K562 (cell line): ENCODE measurements at regions not wholly inside any gene's neighbourhood (a gene's known extent, or its start where the extent isn't known, plus 50 kb on each side); places are given as distances from the start of the nearest gene placed in this dataset.

Experiments used
- ATAC-seq: fragments of 200-7000 bp; cut with Tn5 transposase; 3 replicates; pipeline ENCODE4 v1.9.1; 2020; ENCODE audit warnings: moderate library complexity
- BruUV-seq: library from RNA; stranded (reverse); fragments of 400-500 nt; replicated peaks from 2 replicates; lab custom pipeline; 2021; lab: Mats Ljungman, UMichigan
- CTCF ChIA-PET: fragments of 300-600 bp; formaldehyde crosslinking; extraction: SDS; loops from one replicate; lab custom pipeline; 2021; ENCODE audit warnings: low intra/inter-chr PET ratio; lab: Yijun Ruan, JAX
- POLR2A ChIA-PET: fragments of 300-600, 350-650 bp; sonication (Branson Sonifier 250); formaldehyde crosslinking; extraction: SDS; loops from one replicate; lab custom pipeline; 2021; ENCODE audit warnings: antibody characterized with exemption, inconsistent platforms; lab: Yijun Ruan, JAX
- DNase-seq, 4 experiments: peaks; one replicate each; pipeline versions ENCODE4 v3.0.0 to v3.0.0-alpha.2; 2011 to 2018; ENCODE audit warnings: low spot score in 3 of 4, mixed read lengths in 3 of 4; ENCODE audit errors: extremely low read depth in 1 of 4
- FAIRE-seq: peaks from 2 replicates; lab custom pipeline; 2011; peaks lifted over from hg19 to GRCh38; lab: Jason Lieb, UNC
- H2AFZ ChIP-seq: 2 replicates; pipeline ENCODE4 v1.6.0; 2011; ENCODE audit warnings: low read depth, low read length, control low read depth, inconsistent platforms
- H3K27ac ChIP-seq: fragments of 200-600 bp; 3 replicates; pipeline ENCODE4 v1.8.0; 2011; ENCODE audit warnings: low read depth, mild to moderate bottlenecking, control low read depth, inconsistent platforms, low read length, moderate library complexity, mixed read lengths; ENCODE audit errors: extremely low read depth
- H3K27me3 ChIP-seq, 2 experiments: fragments of 300-600 bp in 1 of 2; 2 replicates in 1 of 2; 3 replicates in 1 of 2; pipeline versions ENCODE4 v1.6.0 to v1.8.0; 2011; ENCODE audit warnings: inconsistent platforms in 2 of 2, low read length in 2 of 2, mild to moderate bottlenecking in 1 of 2, mixed read lengths in 1 of 2, moderate library complexity in 1 of 2; ENCODE audit not compliant: control insufficient read depth in 2 of 2, insufficient read depth in 2 of 2
- H3K36me3 ChIP-seq: fragments of 300-600 bp; 3 replicates; pipeline ENCODE4 v1.8.0; 2011; ENCODE audit warnings: mild to moderate bottlenecking, low read length, inconsistent platforms; ENCODE audit not compliant: control insufficient read depth, insufficient read depth
- H3K4me1 ChIP-seq, 2 experiments: fragments of 200-600 bp in 1 of 2; replicated peaks in 1 of 2; 2 replicates in 1 of 2; 3 replicates in 1 of 2; pipeline versions ENCODE4 v1.5.1 to v1.8.0; 2011; ENCODE audit warnings: inconsistent platforms in 2 of 2, low read length in 2 of 2, mild to moderate bottlenecking in 1 of 2, mixed read lengths in 1 of 2, moderate library complexity in 1 of 2; ENCODE audit not compliant: control insufficient read depth in 2 of 2, insufficient read depth in 2 of 2
- H3K4me2 ChIP-seq: 2 replicates; pipeline ENCODE4 v1.6.1; 2011; ENCODE audit warnings: low read length, control low read depth, inconsistent platforms, mixed read lengths; ENCODE audit not compliant: insufficient read depth
- H3K4me3 ChIP-seq: fragments of 200-600 bp; sonication (generic), shearing (Covaris generic); 2 replicates; pipeline ENCODE4 v1.5.1; 2016; ENCODE audit warnings: control low read depth, inconsistent platforms
- H3K79me2 ChIP-seq: fragments of 200-600 bp; 3 replicates; pipeline ENCODE4 v1.8.0; 2011; ENCODE audit warnings: low read length, inconsistent platforms; ENCODE audit not compliant: control insufficient read depth, insufficient read depth
- H3K9ac ChIP-seq, 2 experiments: 2 replicates each; pipeline versions ENCODE4 v1.6.0 to v1.6.1; 2011; ENCODE audit warnings: low read depth in 2 of 2, low read length in 2 of 2, control low read depth in 1 of 2, inconsistent platforms in 1 of 2, mild to moderate bottlenecking in 1 of 2, mixed read lengths in 1 of 2; ENCODE audit not compliant: insufficient read depth in 1 of 2
- H3K9me1 ChIP-seq: one replicate; pipeline ENCODE4 v1.6.0; 2011; ENCODE audit warnings: inconsistent platforms, mild to moderate bottlenecking, low read length, moderate library complexity; ENCODE audit not compliant: control insufficient read depth, insufficient read depth
- H3K9me3 ChIP-seq: replicated peaks from 2 replicates; pipeline ENCODE4 v1.5.1; 2011; ENCODE audit warnings: low read depth, low read length, inconsistent platforms; ENCODE audit not compliant: control insufficient read depth, insufficient read depth
- H4K20me1 ChIP-seq: replicated peaks from 2 replicates; pipeline ENCODE4 v1.6.1; 2011; ENCODE audit warnings: low read length, inconsistent platforms, mixed read lengths; ENCODE audit not compliant: control insufficient read depth, insufficient read depth
- E4F1 ChIP-seq: fragments of 250-450 bp; sonication (Bioruptor Pico); IDR thresholded peaks from 2 replicates; pipeline ENCODE4 v1.5.0; 2021; ENCODE audit warnings: mild to moderate bottlenecking, borderline replicate concordance
- EGR1 ChIP-seq: fragments of 450-650 bp; conservative IDR thresholded peaks from 2 replicates; pipeline ENCODE4 v1.6.1; 2017; ENCODE audit warnings: mild to moderate bottlenecking
- EWSR1 ChIP-seq: fragments of 450-650 bp; IDR thresholded peaks from 2 replicates; pipeline ENCODE4 v1.6.1; 2018; ENCODE audit warnings: borderline replicate concordance, mild to moderate bottlenecking, low read depth, moderate library complexity; ENCODE audit not compliant: partially characterized antibody
- MXD1 ChIP-seq: fragments of 250-450 bp; sonication (Bioruptor Pico); IDR thresholded peaks from 2 replicates; pipeline ENCODE4 v1.8.0; 2021; ENCODE audit warnings: borderline replicate concordance, mild to moderate bottlenecking, moderate library complexity; ENCODE audit not compliant: poor library complexity, severe bottlenecking
- NFIX ChIP-seq: fragments of 250-450 bp; sonication (Bioruptor Pico); IDR thresholded peaks from 2 replicates; pipeline ENCODE4 v1.4.0; 2020; ENCODE audit warnings: low read depth, mild to moderate bottlenecking, moderate library complexity
- POLR2A ChIP-seq: fragments of 450-650 bp; conservative IDR thresholded peaks from 2 replicates; pipeline ENCODE4 v1.6.1; 2016
- RBM17 ChIP-seq: fragments of 200-400 bp; formaldehyde crosslinking; IDR thresholded peaks from 2 replicates; pipeline ENCODE4 v1.6.1; 2017; ENCODE audit warnings: low read depth, mild to moderate bottlenecking, low read length, borderline replicate concordance
- SPI1 ChIP-seq: IDR thresholded peaks from 2 replicates; pipeline ENCODE4 v1.6.1; 2011; ENCODE audit warnings: low read depth, low read length, control low read depth, borderline replicate concordance
- UBTF ChIP-seq, 2 experiments: IDR thresholded peaks; 2 replicates each; pipeline ENCODE4 v1.6.1; 2012; ENCODE audit warnings: improper control_type of control experiment in 2 of 2, low read depth in 2 of 2, low read length in 2 of 2, borderline replicate concordance in 1 of 2
- WGBS: fragments of 100-300 bp; shearing (Covaris generic); methylation state at CpG from one replicate; pipeline ENCODE4 v1.1.6; 2016; ENCODE audit warnings: low coverage, mixed read lengths; ENCODE audit not compliant: insufficient coverage; ENCODE audit errors: missing lambda C conversion rate; 5-methylcytosine and 5-hydroxymethylcytosine counted together
- in situ Hi-C: fragments of 300-500 bp; cut with MboI; formaldehyde crosslinking; loops from 4 replicates; pipeline ENCODE4 v1.15.0; 2018; ENCODE audit warnings: inconsistent platforms, mixed read lengths
- intact Hi-C: fragments of 100-400 bp; cut with micrococcal nuclease; formaldehyde crosslinking; loops from 2 replicates; pipeline ENCODE4 v1.14.2; 2022

DNA sequence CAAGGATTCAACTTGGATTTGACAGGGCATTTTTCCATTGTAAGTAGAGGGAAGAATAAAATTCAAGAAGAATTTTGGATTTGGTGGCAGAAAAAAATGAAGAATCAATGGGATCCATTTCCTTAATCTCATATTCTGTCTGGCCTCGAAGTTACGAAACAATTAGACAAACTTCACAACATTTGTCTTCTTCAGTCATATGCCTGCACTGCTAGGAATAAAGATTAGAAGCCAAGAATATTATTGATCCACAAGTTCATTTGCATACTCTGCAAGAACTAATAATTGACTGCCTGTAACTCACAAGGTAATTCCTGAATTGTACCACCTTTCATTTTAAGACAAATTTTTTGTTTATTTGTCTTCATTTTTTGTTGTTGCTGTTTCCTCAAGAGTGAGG lies 486.2 kb downstream of the HAO1 start:
- in situ Hi-C loops, result no loop called here
- no peaks in the 10 kb centered on the region for H3K4me1 ChIP-seq
- TF ChIP-seq POLR2A, result no peak
- TF ChIP-seq EGR1, result no peak
- no peak for TF ChIP-seq E4F1 (CRISPR knock-in tag)
- TF ChIP-seq MXD1 (CRISPR knock-in tag), result no peak
- TF ChIP-seq EWSR1, result no peak
- no peak for TF ChIP-seq SPI1
- TF ChIP-seq RBM17, result no peak
- no peak for TF ChIP-seq UBTF (IDR thresholded peaks at IDR 0.05; ENCODE audit: borderline replicate concordance in 1 of 2, low read depth in 2 of 2, low read length in 2 of 2)
- TF ChIP-seq NFIX (CRISPR knock-in tag), result no peak
- ChIA-PET POLR2A (no interaction called here), CTCF (no interaction called here)
- H3K36me3 ChIP-seq, result no peaks in the 10 kb centered on the region
- ATAC-seq (no peak), FAIRE-seq (no peak), DNase-seq (no peak)
- H3K27ac ChIP-seq, result no peak overlapping the region
- intact Hi-C loops, result no loop called here
- no peak overlapping the region for H3K4me3 ChIP-seq
- no peaks in the 10 kb centered on the region for H3K27me3 ChIP-seq
- H3K9ac ChIP-seq, result no peak overlapping the region
- H2AFZ ChIP-seq, result no peak overlapping the region
- no peak overlapping the region for H3K4me2 ChIP-seq
- no peaks in the 10 kb centered on the region for H4K20me1 ChIP-seq
- H3K9me3 ChIP-seq, result no peaks in the 10 kb centered on the region
- BruUV-seq, result no TSS peak
- no peaks in the 10 kb centered on the region for H3K9me1 ChIP-seq
- 0% methylated on average over 2 of the region's 2 CpGs for WGBS
- H3K79me2 ChIP-seq, result no peaks in the 10 kb centered on the region
